HL-60 (cell line): ENCODE measurements at regions not wholly inside any gene's neighbourhood (a gene's known extent, or its start where the extent isn't known, plus 50 kb on each side); places are given as distances from the start of the nearest gene placed in this dataset.

ENCODE experiments used
- CTCF ChIP-seq: IDR thresholded peaks from one replicate; pipeline ENCODE4 v1.5.1; 2011; ENCODE audit warnings: low read length, control low read depth, inconsistent platforms; ENCODE audit not compliant: insufficient read depth
- POLR2AphosphoS5 ChIP-seq: IDR thresholded peaks from 2 replicates; pipeline ENCODE4 v1.6.1; 2012; ENCODE audit warnings: low read depth
- SPI1 ChIP-seq: IDR thresholded peaks from 2 replicates; pipeline ENCODE4 v1.6.1; 2012; ENCODE audit warnings: low read depth, mild to moderate bottlenecking, borderline replicate concordance

GRCh38 chr2:47262657-47263056, 86.3 kb upstream of the CALM2 start:
- no peak for TF ChIP-seq CTCF
- no peak for TF ChIP-seq POLR2AphosphoS5
- TF ChIP-seq SPI1 = no peak
